Activated CD8-positive, alpha-beta T cell treated with anti-CD3 and anti-CD28 coated beads, Interleukin-2, amount 10 ng/mL, durations not matched to agents 7 days and 5 days (primary cell): ENCODE measurements at regions not wholly inside any gene's neighbourhood (a gene's known extent, or its start where the extent isn't known, plus 50 kb on each side); places are given as distances from the start of the nearest gene placed in this dataset.

Source experiments
- ATAC-seq: fragments of 150-1000 bp; cut with Tn5 transposase; one replicate; pipeline ENCODE4 v1.10.0; 2021; ENCODE audit warnings: moderate library complexity
- CTCF ChIA-PET: fragments of 350-600 bp; sonication (Branson Sonifier 250); formaldehyde crosslinking; loops from one replicate; lab custom pipeline; 2021; ENCODE audit warnings: antibody characterized with exemption; lab: Charles Lee
- POLR2A ChIA-PET: fragments of 350-600 bp; sonication (Branson Sonifier 250); formaldehyde crosslinking; loops from one replicate; lab custom pipeline; 2021; ENCODE audit warnings: antibody characterized with exemption; lab: Charles Lee
- DNase-seq: peaks from one replicate; pipeline ENCODE4 v3.0.0-alpha.2; 2020
- H3K27ac Mint-ChIP-seq: one replicate; pipeline ENCODE4 v1.8.0; 2021; ENCODE audit warnings: mild to moderate bottlenecking, mixed read lengths
- H3K27me3 Mint-ChIP-seq: one replicate; pipeline ENCODE4 v1.8.0; 2021; ENCODE audit warnings: low read depth, mixed read lengths
- H3K36me3 Mint-ChIP-seq: one replicate; pipeline ENCODE4 v1.8.0; 2021; ENCODE audit warnings: low read depth, mixed read lengths
- H3K4me1 Mint-ChIP-seq: one replicate; pipeline ENCODE4 v1.8.0; 2021; ENCODE audit warnings: low read depth, mixed read lengths
- H3K4me3 Mint-ChIP-seq: one replicate; pipeline ENCODE4 v1.8.0; 2021; ENCODE audit warnings: mild to moderate bottlenecking, mixed read lengths
- H3K9me3 Mint-ChIP-seq: one replicate; pipeline ENCODE4 v1.8.0; 2022; ENCODE audit warnings: mixed read lengths; ENCODE audit not compliant: insufficient read depth

DNA sequence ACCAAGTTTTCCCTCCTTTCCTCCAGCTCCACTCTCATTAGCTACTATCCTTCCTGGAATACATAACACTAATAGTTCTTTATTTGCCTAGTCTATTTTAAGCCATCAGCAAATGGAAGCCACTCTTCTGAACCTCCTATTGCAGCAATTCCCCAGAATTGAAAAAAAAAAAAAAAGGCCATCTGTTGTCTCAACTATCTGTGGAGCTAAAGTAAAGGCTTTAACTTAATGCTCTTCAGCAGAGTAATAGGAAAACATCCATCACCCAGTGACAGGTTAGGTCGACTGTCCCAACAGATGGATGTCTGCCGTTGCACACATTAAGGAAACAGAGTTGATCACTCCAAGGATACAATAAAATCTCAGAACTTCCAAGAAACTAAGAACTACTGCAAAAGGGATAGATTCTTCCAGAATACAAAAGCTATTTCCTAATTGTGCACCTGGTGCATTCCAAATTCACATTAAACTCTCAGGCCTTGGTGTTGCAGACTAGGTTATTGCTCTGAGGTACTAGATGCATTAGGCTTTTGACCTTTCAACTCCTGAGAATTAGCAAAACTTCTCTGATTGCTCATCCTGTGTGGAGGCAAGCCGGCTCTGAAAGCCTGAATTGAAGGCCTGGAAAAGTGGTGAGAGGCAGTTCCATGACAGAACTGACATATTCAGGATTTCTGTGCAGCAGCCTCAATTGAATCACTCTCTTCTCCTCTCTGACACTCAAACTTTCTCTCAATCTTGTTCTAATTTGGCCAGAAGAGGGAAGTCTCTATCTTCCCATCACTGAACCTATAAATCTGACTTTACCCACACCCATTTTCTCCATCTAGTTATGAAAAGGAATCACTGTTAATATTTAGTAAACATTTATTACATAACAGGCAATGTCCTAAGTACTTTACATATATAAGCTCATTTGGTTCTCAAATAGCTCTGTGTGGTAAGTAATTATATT is 238.4 kb upstream of the HMGA2 start:
- no peaks in the 10 kb centered on the region for H3K9me3 Mint-ChIP-seq
- no peak overlapping the region for H3K27ac Mint-ChIP-seq
- no peak for DNase-seq
- H3K4me3 Mint-ChIP-seq: no peak overlapping the region
- ChIA-PET POLR2A (no interaction called here), CTCF (no interaction called here)
- no peaks in the 10 kb centered on the region for H3K27me3 Mint-ChIP-seq
- H3K4me1 Mint-ChIP-seq: no peaks in the 10 kb centered on the region
- ATAC-seq: no peak
- no peaks in the 10 kb centered on the region for H3K36me3 Mint-ChIP-seq

DNA sequence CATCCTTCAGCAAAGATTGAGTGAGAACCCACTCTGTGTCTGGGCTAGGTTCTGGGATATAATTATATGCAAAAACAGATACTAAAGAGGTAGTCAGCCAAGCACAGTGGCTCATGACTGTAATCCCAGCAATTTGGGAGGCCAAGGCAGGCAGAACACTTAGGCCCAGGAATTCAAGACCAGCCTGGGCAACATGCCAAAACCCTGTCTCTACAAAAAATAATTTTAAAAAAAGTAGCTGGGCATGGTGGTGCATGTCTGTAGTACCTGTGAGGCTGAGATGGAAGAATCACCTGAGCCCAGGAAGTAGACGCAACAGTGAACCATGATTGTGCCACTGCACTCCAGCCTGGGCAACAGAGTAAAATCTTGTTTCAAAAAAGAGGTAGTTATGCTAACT is 237.5 kb upstream of the HMGA2 start:
- ATAC-seq (no peak), DNase-seq (no peak)
- no peaks in the 10 kb centered on the region for H3K4me1 Mint-ChIP-seq
- no peaks in the 10 kb centered on the region for H3K9me3 Mint-ChIP-seq
- no peaks in the 10 kb centered on the region for H3K27me3 Mint-ChIP-seq
- ChIA-PET CTCF (no interaction called here), POLR2A (no interaction called here)
- no peak overlapping the region for H3K27ac Mint-ChIP-seq
- H3K36me3 Mint-ChIP-seq: no peaks in the 10 kb centered on the region
- no peak overlapping the region for H3K4me3 Mint-ChIP-seq

DNA sequence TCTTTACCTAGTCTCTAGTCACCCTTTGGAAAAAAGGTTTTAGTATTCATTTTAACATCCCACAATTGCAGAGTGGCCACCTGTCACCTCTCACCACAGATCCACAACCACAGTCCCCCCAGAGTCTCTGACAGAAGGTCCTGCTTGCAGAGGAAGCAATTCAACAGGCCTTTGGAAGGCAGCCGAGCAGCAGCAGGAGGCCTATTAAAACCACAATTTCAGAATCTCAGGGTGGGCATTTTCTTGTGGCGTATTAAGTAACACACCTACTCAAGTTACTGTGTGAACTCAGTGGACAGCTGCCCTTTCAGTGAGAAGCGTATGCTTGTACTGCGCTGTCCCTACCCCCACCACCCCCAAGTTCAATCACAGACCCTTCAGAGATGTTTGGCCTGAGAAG is 234.0 kb upstream of the HMGA2 start:
- Mint-ChIP-seq H3K4me1 (no peaks in the 10 kb centered on the region), H3K36me3 (no peaks in the 10 kb centered on the region), H3K27ac (no peak overlapping the region), H3K27me3 (peaks cover 4% of the 10 kb centered on the region), H3K4me3 (no peak overlapping the region), H3K9me3 (no peaks in the 10 kb centered on the region)
- POLR2A ChIA-PET: interaction anchor here (0.8 kb wide), 1 partner anchor 277 kb away, joined by 3 read pairs; no protein-coding TSS in a partner anchor
- DNase-seq (no peak), ATAC-seq (no peak)
- CTCF ChIA-PET: no interaction called here

DNA sequence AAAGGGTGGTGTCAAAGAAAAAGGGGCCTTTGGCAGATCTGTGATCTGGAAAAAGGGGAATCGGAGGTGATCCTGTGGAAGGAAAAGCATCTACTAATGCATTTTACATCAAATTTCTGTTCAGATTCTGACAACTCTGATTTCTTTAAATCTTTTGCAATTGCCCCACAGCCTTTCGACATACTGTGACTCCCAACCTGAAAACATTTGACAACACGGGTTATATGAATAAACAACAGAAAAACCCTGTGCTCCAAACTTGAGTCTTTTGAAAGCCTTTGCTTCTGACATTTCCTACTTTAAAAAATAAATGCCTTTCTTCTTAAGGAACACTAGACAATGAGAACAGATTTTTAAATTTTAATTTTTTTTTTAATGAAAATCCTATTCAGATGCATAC is 231.9 kb upstream of the HMGA2 start:
- H3K4me3 Mint-ChIP-seq: no peak overlapping the region
- CTCF ChIA-PET: no interaction called here
- H3K36me3 Mint-ChIP-seq: no peaks in the 10 kb centered on the region
- no peaks in the 10 kb centered on the region for H3K4me1 Mint-ChIP-seq
- no peak for DNase-seq
- no peak for ATAC-seq
- H3K27ac Mint-ChIP-seq: no peak overlapping the region
- H3K27me3 Mint-ChIP-seq: peaks cover 4% of the 10 kb centered on the region
- POLR2A ChIA-PET: no interaction called here
- no peaks in the 10 kb centered on the region for H3K9me3 Mint-ChIP-seq

DNA sequence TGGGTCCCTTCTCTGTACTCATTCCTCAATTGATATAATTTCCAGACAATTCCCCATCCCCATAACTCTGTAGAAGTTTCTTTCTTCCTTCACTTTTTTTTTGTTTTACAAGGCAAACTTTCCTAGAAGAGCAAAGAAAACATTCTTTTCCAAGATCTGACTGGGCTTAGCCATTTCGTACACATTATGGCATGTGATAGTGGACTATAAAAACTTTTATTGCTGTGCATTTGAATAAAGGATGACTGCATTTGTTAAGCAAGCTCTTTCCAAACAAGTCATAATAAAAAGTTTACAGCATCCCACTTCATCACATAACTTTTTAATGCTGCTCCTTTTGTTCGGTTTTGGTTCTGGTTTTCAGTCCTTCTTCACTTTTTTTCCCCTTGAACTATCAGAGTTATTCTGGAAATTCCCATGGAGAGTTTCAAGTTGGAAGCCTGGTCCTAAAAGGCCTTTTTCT is 231.0 kb upstream of the HMGA2 start:
- ChIA-PET CTCF (interaction anchor here (1.0 to 1.1 kb wide), 2 partner anchors 10 to 63 kb away, joined by 3 to 5 read pairs; no protein-coding TSS in a partner anchor), POLR2A (no interaction called here)
- Mint-ChIP-seq H3K9me3 (no peaks in the 10 kb centered on the region), H3K4me1 (no peaks in the 10 kb centered on the region), H3K27ac (no peak overlapping the region), H3K36me3 (no peaks in the 10 kb centered on the region), H3K27me3 (peaks cover 6% of the 10 kb centered on the region), H3K4me3 (no peak overlapping the region)
- DNase-seq: no peak
- no peak for ATAC-seq

DNA sequence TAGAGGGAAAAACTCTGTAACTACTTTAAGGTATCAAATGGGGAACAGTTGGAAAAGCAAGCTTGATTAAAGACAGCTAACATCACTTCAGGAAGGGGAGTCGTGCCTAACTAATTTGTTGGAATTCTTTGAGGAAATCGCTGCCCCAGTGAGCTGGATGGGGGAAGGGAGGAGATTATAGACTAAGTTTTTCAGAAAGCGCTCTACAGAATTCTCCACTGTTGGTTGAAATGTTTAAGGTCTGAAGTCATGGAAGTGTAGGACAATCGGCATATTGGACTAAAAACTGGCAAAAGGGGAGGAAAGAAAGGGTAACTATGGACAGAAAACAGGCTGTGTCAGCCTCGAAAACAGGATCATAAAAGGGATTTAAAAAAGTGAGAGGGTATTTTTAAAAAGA is 229.9 kb upstream of the HMGA2 start:
- no peaks in the 10 kb centered on the region for H3K9me3 Mint-ChIP-seq
- H3K4me1 Mint-ChIP-seq: no peaks in the 10 kb centered on the region
- ATAC-seq: no peak
- peaks cover 9% of the 10 kb centered on the region for H3K27me3 Mint-ChIP-seq
- H3K4me3 Mint-ChIP-seq: no peak overlapping the region
- POLR2A ChIA-PET: no interaction called here
- no peak for DNase-seq
- H3K36me3 Mint-ChIP-seq: no peaks in the 10 kb centered on the region
- CTCF ChIA-PET: no interaction called here
- H3K27ac Mint-ChIP-seq: no peak overlapping the region

DNA sequence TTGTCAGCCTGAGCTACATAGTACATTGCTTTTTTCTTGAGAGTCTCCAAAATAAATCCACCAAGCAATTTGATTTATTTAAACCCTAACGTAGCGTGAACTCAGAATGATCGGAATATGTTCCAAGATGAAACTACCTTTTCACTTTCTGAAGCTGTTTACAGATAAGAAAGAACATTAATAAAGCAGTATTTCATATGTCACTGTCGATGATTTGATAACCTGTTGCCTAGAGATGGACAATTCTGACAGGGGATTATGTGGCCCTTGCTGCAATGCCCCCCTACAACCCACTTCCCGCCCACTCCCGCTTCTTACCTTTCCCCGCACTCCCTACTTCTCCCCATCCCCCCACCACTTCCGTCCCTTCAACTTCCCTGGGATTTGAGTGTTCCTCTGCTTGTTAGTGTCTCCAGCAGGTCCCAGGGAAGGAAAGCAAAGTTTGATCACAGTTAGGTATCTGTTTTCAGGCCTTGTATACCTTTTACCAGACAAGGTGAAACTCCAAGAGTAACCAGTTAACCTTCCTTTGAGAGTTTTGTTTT is 229.2 kb upstream of the HMGA2 start:
- ChIA-PET CTCF (no interaction called here), POLR2A (no interaction called here)
- Mint-ChIP-seq H3K4me1 (no peaks in the 10 kb centered on the region), H3K4me3 (no peak overlapping the region), H3K27me3 (peaks cover 10% of the 10 kb centered on the region), H3K27ac (no peak overlapping the region), H3K9me3 (no peaks in the 10 kb centered on the region), H3K36me3 (no peaks in the 10 kb centered on the region)
- DNase-seq: no peak
- no peak for ATAC-seq

DNA sequence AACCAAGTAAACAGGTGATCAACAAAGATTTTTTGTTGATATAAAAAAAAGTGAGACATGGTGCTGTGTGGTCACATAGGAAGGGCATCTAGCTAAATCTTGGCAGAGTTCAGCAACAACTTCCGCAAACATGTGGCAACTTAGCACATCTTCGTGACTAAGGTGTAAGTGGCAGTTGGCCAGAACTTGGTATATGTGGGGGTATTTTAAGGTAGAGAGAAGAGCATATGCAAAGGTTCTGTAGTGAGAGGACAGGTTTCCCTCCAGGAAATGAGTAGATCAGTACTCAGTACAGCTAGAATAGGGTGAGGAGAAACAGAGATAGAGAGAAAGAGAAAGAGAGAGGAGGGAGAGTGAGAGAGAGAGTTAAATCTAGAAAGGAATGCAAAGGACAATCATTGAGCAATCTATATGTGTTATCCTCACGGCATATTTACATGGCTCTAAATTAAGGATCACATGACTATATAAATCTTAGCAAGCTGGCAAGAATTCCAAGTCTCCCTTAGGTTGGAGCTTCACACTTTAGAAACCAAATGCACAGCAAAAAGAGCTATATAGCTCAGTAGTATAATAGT is 227.7 kb upstream of the HMGA2 start:
- Mint-ChIP-seq H3K27ac (no peak overlapping the region), H3K9me3 (no peaks in the 10 kb centered on the region), H3K36me3 (no peaks in the 10 kb centered on the region), H3K27me3 (peaks cover 10% of the 10 kb centered on the region), H3K4me1 (no peaks in the 10 kb centered on the region), H3K4me3 (no peak overlapping the region)
- ChIA-PET POLR2A (no interaction called here), CTCF (no interaction called here)
- no peak for ATAC-seq
- no peak for DNase-seq

DNA sequence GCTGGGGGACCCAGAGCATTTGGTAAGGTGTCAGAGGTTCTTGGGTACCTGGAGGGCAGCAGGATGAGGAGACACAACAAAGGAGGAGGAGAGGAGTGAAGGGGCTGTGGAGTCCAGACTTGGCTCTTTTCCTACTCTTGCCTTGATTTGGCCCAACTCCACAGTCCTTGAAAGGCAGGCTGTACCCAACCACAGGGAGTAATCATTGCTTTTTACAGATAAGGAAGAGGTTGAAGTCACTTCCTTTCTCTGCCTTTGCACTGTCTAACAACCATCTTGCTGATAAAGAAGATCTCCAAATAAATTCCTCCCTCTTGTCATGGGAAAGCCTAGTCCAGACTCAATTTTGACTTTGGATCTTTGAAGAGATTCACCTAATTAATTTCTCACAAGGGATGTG is 226.8 kb upstream of the HMGA2 start:
- ChIA-PET CTCF (no interaction called here), POLR2A (no interaction called here)
- Mint-ChIP-seq H3K4me1 (no peaks in the 10 kb centered on the region), H3K36me3 (no peaks in the 10 kb centered on the region), H3K27me3 (peaks cover 10% of the 10 kb centered on the region), H3K4me3 (no peak overlapping the region), H3K27ac (no peak overlapping the region), H3K9me3 (no peaks in the 10 kb centered on the region)
- ATAC-seq (no peak), DNase-seq (no peak)

DNA sequence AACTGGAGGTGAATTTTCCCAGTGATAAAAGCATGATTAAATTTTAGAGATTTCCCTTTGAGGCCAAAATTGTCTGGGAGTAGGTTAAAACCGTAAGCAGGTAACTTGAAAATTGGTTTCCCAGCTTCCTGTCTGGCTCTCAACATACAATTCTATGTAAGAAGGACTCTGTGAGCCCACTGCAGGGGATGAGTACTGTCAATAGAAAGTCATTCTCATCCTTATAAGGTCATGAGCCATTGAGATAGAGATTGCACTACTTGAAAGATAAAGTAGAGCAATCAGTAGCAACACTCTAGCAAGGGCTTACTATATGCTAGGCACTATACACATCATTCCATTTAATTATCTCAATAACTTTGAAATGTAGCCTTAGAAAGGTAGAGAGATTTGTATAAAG is 225.6 kb upstream of the HMGA2 start:
- H3K9me3 Mint-ChIP-seq: no peaks in the 10 kb centered on the region
- ChIA-PET POLR2A (no interaction called here), CTCF (interaction anchor here (0.9 kb wide), 1 partner anchor 42 kb away, joined by 3 read pairs; no protein-coding TSS in a partner anchor)
- H3K4me3 Mint-ChIP-seq: no peak overlapping the region
- no peaks in the 10 kb centered on the region for H3K36me3 Mint-ChIP-seq
- no peak overlapping the region for H3K27ac Mint-ChIP-seq
- peaks cover 6% of the 10 kb centered on the region for H3K27me3 Mint-ChIP-seq
- DNase-seq (no peak), ATAC-seq (no peak)
- H3K4me1 Mint-ChIP-seq: no peaks in the 10 kb centered on the region

DNA sequence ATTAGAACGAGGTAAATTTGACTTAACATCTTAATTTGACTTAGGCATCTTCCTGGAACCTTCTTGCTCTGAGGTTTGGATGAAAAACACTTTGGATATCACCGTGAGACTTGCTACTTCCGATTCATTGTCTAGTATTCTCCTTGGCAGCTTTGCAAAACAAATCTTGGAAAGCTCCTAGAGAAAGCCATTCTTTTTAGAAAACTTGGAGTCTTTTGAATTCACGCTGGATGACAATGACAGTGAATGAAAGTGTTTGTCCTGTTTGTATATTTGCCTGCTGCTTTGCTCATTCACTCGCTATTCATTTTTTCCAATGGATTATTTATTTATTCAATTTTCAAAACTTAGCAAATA is 222.1 kb upstream of the HMGA2 start:
- H3K27me3 Mint-ChIP-seq: peaks cover 6% of the 10 kb centered on the region
- ATAC-seq (no peak), DNase-seq (no peak)
- ChIA-PET POLR2A (no interaction called here), CTCF (interaction anchor here (1.2 to 1.8 kb wide), 5 partner anchors 9 to 434 kb away, joined by 3 to 5 read pairs (median 4); no protein-coding TSS in a partner anchor)
- no peaks in the 10 kb centered on the region for H3K9me3 Mint-ChIP-seq
- H3K36me3 Mint-ChIP-seq: no peaks in the 10 kb centered on the region
- H3K4me1 Mint-ChIP-seq: no peaks in the 10 kb centered on the region
- H3K27ac Mint-ChIP-seq: no peak overlapping the region
- no peak overlapping the region for H3K4me3 Mint-ChIP-seq
